ENCODE measurements at regions not wholly inside any gene's neighbourhood (a gene's known extent, or its start where the extent isn't known, plus 50 kb on each side); places are given as distances from the start of the nearest gene placed in this dataset.

- no peak for FAIRE-seq
- DNase-seq (ENCODE audit: low read depth, low spot score) = no peak
- Histone ChIP-seq H4K20me1 (replicated peaks; ENCODE audit: control insufficient read depth, extremely low read depth, insufficient read depth, low read length) (no peaks in the 10 kb centered on the region), H3K36me3 (ENCODE audit: control insufficient read depth in 2 of 2, extremely low read depth in 1 of 2, insufficient read depth in 2 of 2, low read length in 2 of 2) (no peaks in the 10 kb centered on the region), H3K4me1 (ENCODE audit: control insufficient read depth, extremely low read depth, insufficient read depth, low read length) (no peaks in the 10 kb centered on the region), H3K27ac (ENCODE audit: insufficient read depth, low read depth, low read length) (no peak overlapping the region), H3K79me2 (ENCODE audit: control insufficient read depth, insufficient read depth, low read length) (no peaks in the 10 kb centered on the region), H3K4me3 (replicated peaks in 1 of 3; ENCODE audit: insufficient read depth in 1 of 3, low read depth in 1 of 3, low read length in 3 of 3) (no peak overlapping the region), H3K9ac (replicated peaks; ENCODE audit: extremely low read depth, insufficient read depth, low read length) (no peak overlapping the region), H3K9me1 (replicated peaks; ENCODE audit: control insufficient read depth, extremely low read depth, insufficient read depth, low read length) (no peaks in the 10 kb centered on the region), H2AFZ (ENCODE audit: low read depth, low read length) (no peak overlapping the region), H3K27me3 (ENCODE audit: control insufficient read depth in 2 of 2, insufficient read depth in 2 of 2, low read length in 2 of 2) (no peaks in the 10 kb centered on the region), H3K9me3 (replicated peaks; ENCODE audit: control insufficient read depth, insufficient read depth, low read length) (no peaks in the 10 kb centered on the region), H3K4me2 (ENCODE audit: insufficient read depth, low read length) (no peak overlapping the region)
- TF ChIP-seq MAX (IDR thresholded peaks at IDR 0.05; ENCODE audit: insufficient read depth, insufficient read length) = no peak
- TF ChIP-seq GATA2 (IDR thresholded peaks at IDR 0.05; ENCODE audit: insufficient read depth, insufficient read length, low read depth, low read length) = no peak
- TF ChIP-seq CTCF (IDR thresholded peaks at IDR 0.05; ENCODE audit: extremely low read depth in 1 of 2, insufficient read depth in 1 of 2, low read depth in 1 of 2, low read length in 2 of 2) = no peak
- no peak for TF ChIP-seq EZH2 (IDR thresholded peaks at IDR 0.05; ENCODE audit: borderline replicate concordance, low read depth, low read length, severe bottlenecking)
- no peak for TF ChIP-seq FOS (IDR thresholded peaks at IDR 0.05; ENCODE audit: borderline replicate concordance, insufficient read depth, low read length)
- no peak for TF ChIP-seq POLR2A (IDR thresholded peaks at IDR 0.05; ENCODE audit: low read depth, low read length)
- no peak for TF ChIP-seq JUN (IDR thresholded peaks at IDR 0.05; ENCODE audit: borderline replicate concordance, insufficient read depth, insufficient read length, low read depth)
- no peak for TF ChIP-seq MYC (IDR thresholded peaks at IDR 0.05; ENCODE audit: low read depth, low read length)
- TF ChIP-seq POLR2AphosphoS5 (IDR thresholded peaks at IDR 0.05; ENCODE audit: insufficient read depth, low read depth, low read length) = no peak
- dilution Hi-C loops (cut with MboI; ENCODE audit: extremely low pct_ligation_motif_present, low sequenced_read_pairs) = no loop called here
- intact Hi-C loops (cut with micrococcal nuclease) = no loop called here
- ChIA-PET CTCF (no interaction called here), POLR2A (no interaction called here)
- no TSS peak for BruUV-seq (replicated peaks)
Observed at GRCh38 chr1:73782901-73783300, 415.1 kb downstream of the LRRIQ3 start.

Data from endothelial cell of umbilical vein (primary cell).